Tibial nerve (tissue), 4 donors: ENCODE measurements at regions not wholly inside any gene's neighbourhood (a gene's known extent, or its start where the extent isn't known, plus 50 kb on each side); places are given as distances from the start of the nearest gene placed in this dataset.

Experiments used
- DNase-seq, 2 donors: peaks; one replicate each; pipeline ENCODE4 v3.0.0-alpha.2; 2019; ENCODE audit warnings: low spot score in 2 of 2
- H3K27ac ChIP-seq, 4 donors: fragments of 200-600 bp; sonication (generic) in 3 of 4; one replicate each; pipeline ENCODE4 v1.5.1; 2017 to 2019; ENCODE audit warnings: mild to moderate bottlenecking in 1 of 4
- H3K27me3 ChIP-seq, 2 donors: fragments of 200-600 bp; sonication (generic) in 1 of 2; one replicate each; pipeline versions ENCODE4 v1.5.1 to v1.6.0; 2017 to 2019
- H3K36me3 ChIP-seq, 3 donors: fragments of 200-600 bp; sonication (generic); one replicate each; pipeline ENCODE4 v1.5.1; 2018 to 2019
- H3K4me1 ChIP-seq, 4 donors: fragments of 200-600 bp; sonication (generic) in 3 of 4; one replicate each; pipeline ENCODE4 v1.5.1; 2017 to 2019
- H3K4me3 ChIP-seq, 4 donors: fragments of 200-600 bp; sonication (generic) in 3 of 4; one replicate each; pipeline ENCODE4 v1.5.1; 2017 to 2019; ENCODE audit warnings: mild to moderate bottlenecking in 1 of 4, moderate library complexity in 1 of 4
- H3K9me3 ChIP-seq, 4 donors: fragments of 200-600 bp; sonication (generic) in 3 of 4; one replicate each; pipeline ENCODE4 v1.5.1; 2017 to 2019
- CTCF ChIP-seq, 5 experiments: fragments of 200-600 bp in 3 of 5; fragments of 450-650 bp in 2 of 5; sonication (generic) in 3 of 5; IDR thresholded peaks; one replicate each; pipeline ENCODE4 v1.5.1; 2016 to 2019; ENCODE audit warnings: antibody characterized with exemption in 5 of 5, mild to moderate bottlenecking in 3 of 5, moderate library complexity in 2 of 5
- EP300 ChIP-seq, 2 donors: sonication (generic); formaldehyde crosslinking; IDR thresholded peaks; one replicate each; pipeline ENCODE4 v1.6.1; 2017; ENCODE audit warnings: antibody characterized with exemption in 2 of 2, mild to moderate bottlenecking in 1 of 2
- POLR2A ChIP-seq, 2 donors: fragments of 450-650 bp; IDR thresholded peaks; one replicate each; pipeline ENCODE4 v1.6.1; 2017; ENCODE audit warnings: antibody characterized with exemption in 2 of 2, mild to moderate bottlenecking in 2 of 2, moderate library complexity in 2 of 2
- WGBS, 2 donors: methylation state at CpG; one replicate each; pipeline ENCODE4 v1.1.5; 2018; 5-methylcytosine and 5-hydroxymethylcytosine counted together

GRCh38 chr6:122524056-122524455 lies 52.4 kb upstream of the SERINC1 start:
- TF ChIP-seq POLR2A (IDR thresholded peaks at IDR 0.05) (no peak), EP300 (IDR thresholded peaks at IDR 0.05) (no peak), CTCF (IDR thresholded peaks at IDR 0.05) (no peak)
- 22 to 45% methylated on average over 2 of the region's 2 CpGs for WGBS, 2 donors
- Histone ChIP-seq H3K27ac (no peak overlapping the region), H3K36me3 (no peaks in the 10 kb centered on the region), H3K9me3 (peaks cover 0 to 8% (median 0%) of the 10 kb centered on the region in 4 donors), H3K4me3 (no peak overlapping the region), H3K27me3 (no peaks in the 10 kb centered on the region), H3K4me1 (no peaks in the 10 kb centered on the region)
- no peak for DNase-seq

DNA sequence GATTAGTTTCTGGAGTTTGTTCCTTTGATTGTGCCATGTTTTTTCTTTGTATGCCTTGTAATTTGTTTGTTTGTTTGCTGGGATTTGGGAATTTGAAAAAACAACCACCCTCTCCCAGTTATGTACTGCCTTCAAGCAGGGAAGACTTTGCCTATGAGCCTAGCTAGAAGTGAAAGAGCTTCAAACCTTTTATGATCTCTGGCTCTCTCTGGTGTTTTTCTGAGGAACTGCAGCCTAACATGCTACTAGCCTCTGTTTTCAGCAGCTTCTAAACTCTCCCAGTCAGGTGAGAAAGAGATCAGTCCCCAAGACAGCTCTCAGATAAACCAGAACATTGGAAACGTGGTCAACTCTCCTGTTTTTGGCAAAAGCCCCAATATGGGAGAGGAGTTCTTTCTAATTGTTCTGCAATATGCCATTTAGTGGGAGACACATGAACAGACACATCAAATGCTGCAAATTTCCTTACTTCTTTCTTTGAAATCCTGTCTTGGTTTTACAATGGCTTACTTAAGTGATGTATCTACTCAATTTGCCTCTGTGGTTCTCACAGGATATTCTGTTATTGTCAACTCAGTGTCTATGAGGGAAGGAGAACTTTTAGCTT lies 58.9 kb upstream of the SERINC1 start:
- peak in 1 of 2 donors; percentile 81 for DNase-seq
- Histone ChIP-seq H3K4me1 (no peaks in the 10 kb centered on the region), H3K27me3 (no peaks in the 10 kb centered on the region), H3K4me3 (no peak overlapping the region), H3K36me3 (no peaks in the 10 kb centered on the region), H3K27ac (no peak overlapping the region), H3K9me3 (peaks cover 0 to 8% (median 0%) of the 10 kb centered on the region in 4 donors)
- WGBS, 2 donors, result 0% methylated on average over 1 of the region's 1 CpG
- TF ChIP-seq CTCF (IDR thresholded peaks at IDR 0.05), result peak; percentile 72 to 86 (median 83)
- no peak for TF ChIP-seq POLR2A (IDR thresholded peaks at IDR 0.05)

- no peaks in the 10 kb centered on the region for H3K27me3 ChIP-seq
- DNase-seq, result no peak
- TF ChIP-seq EP300 (IDR thresholded peaks at IDR 0.05), result no peak
- no peak for TF ChIP-seq CTCF (IDR thresholded peaks at IDR 0.05)
- no peak for TF ChIP-seq POLR2A (IDR thresholded peaks at IDR 0.05)
- no peak overlapping the region for H3K4me3 ChIP-seq
- H3K36me3 ChIP-seq, result no peaks in the 10 kb centered on the region
- 75 to 84% methylated on average over 3 of the region's 3 CpGs for WGBS, 2 donors
- H3K9me3 ChIP-seq, result no peaks in the 10 kb centered on the region
- H3K4me1 ChIP-seq, result no peaks in the 10 kb centered on the region
- no peak overlapping the region for H3K27ac ChIP-seq
These were observed 61.9 kb upstream of the PKIB start for GRCh38 chr6:122548281-122548680.

DNA sequence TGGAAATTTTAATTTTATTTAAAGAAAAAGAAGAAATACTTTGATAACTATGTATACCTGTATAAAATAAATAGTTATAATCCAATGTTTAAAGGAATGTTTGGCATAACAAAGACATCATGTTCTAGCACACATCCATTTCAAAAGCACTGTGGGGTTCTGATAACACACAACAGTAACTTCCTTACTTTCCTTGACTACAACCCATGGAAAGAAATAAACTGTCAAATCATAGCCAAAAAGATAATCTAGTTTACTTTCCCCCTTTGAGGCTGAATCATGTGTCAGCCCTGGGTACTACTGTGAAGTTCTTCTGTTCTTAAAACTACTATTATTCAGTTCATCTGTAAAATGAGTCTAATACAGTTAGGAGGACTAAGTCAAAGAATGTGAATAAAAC lies 61.4 kb upstream of the PKIB start:
- no peak for DNase-seq
- Histone ChIP-seq H3K36me3 (no peaks in the 10 kb centered on the region), H3K4me1 (no peaks in the 10 kb centered on the region), H3K9me3 (no peaks in the 10 kb centered on the region), H3K27ac (no peak overlapping the region), H3K4me3 (no peak overlapping the region), H3K27me3 (no peaks in the 10 kb centered on the region)
- TF ChIP-seq POLR2A (IDR thresholded peaks at IDR 0.05) (no peak), EP300 (IDR thresholded peaks at IDR 0.05) (no peak), CTCF (IDR thresholded peaks at IDR 0.05) (no peak)

GRCh38 chr6:122553697-122554096 lies 56.5 kb upstream of the PKIB start:
- no peak overlapping the region for H3K4me3 ChIP-seq
- H3K4me1 ChIP-seq, result no peaks in the 10 kb centered on the region
- no peak overlapping the region for H3K27ac ChIP-seq
- H3K27me3 ChIP-seq, result no peaks in the 10 kb centered on the region
- H3K9me3 ChIP-seq, result no peaks in the 10 kb centered on the region
- WGBS, 2 donors, result 61 to 63% methylated on average over 3 of the region's 3 CpGs
- no peaks in the 10 kb centered on the region for H3K36me3 ChIP-seq
- TF ChIP-seq EP300 (IDR thresholded peaks at IDR 0.05) (no peak), CTCF (IDR thresholded peaks at IDR 0.05) (no peak), POLR2A (IDR thresholded peaks at IDR 0.05) (no peak)
- DNase-seq, result no peak
